Tibial nerve (tissue), 4 donors: ENCODE measurements at regions not wholly inside any gene's neighbourhood (a gene's known extent, or its start where the extent isn't known, plus 50 kb on each side); places are given as distances from the start of the nearest gene placed in this dataset.

Source experiments
- DNase-seq, 2 donors: peaks; one replicate each; pipeline ENCODE4 v3.0.0-alpha.2; 2019; ENCODE audit warnings: low spot score in 2 of 2
- H3K27ac ChIP-seq, 4 donors: fragments of 200-600 bp; sonication (generic) in 3 of 4; one replicate each; pipeline ENCODE4 v1.5.1; 2017 to 2019; ENCODE audit warnings: mild to moderate bottlenecking in 1 of 4
- H3K27me3 ChIP-seq, 2 donors: fragments of 200-600 bp; sonication (generic) in 1 of 2; one replicate each; pipeline versions ENCODE4 v1.5.1 to v1.6.0; 2017 to 2019
- H3K36me3 ChIP-seq, 3 donors: fragments of 200-600 bp; sonication (generic); one replicate each; pipeline ENCODE4 v1.5.1; 2018 to 2019
- H3K4me1 ChIP-seq, 4 donors: fragments of 200-600 bp; sonication (generic) in 3 of 4; one replicate each; pipeline ENCODE4 v1.5.1; 2017 to 2019
- H3K4me3 ChIP-seq, 4 donors: fragments of 200-600 bp; sonication (generic) in 3 of 4; one replicate each; pipeline ENCODE4 v1.5.1; 2017 to 2019; ENCODE audit warnings: mild to moderate bottlenecking in 1 of 4, moderate library complexity in 1 of 4
- H3K9me3 ChIP-seq, 4 donors: fragments of 200-600 bp; sonication (generic) in 3 of 4; one replicate each; pipeline ENCODE4 v1.5.1; 2017 to 2019
- CTCF ChIP-seq, 5 experiments: fragments of 200-600 bp in 3 of 5; fragments of 450-650 bp in 2 of 5; sonication (generic) in 3 of 5; IDR thresholded peaks; one replicate each; pipeline ENCODE4 v1.5.1; 2016 to 2019; ENCODE audit warnings: antibody characterized with exemption in 5 of 5, mild to moderate bottlenecking in 3 of 5, moderate library complexity in 2 of 5
- EP300 ChIP-seq, 2 donors: sonication (generic); formaldehyde crosslinking; IDR thresholded peaks; one replicate each; pipeline ENCODE4 v1.6.1; 2017; ENCODE audit warnings: antibody characterized with exemption in 2 of 2, mild to moderate bottlenecking in 1 of 2
- POLR2A ChIP-seq, 2 donors: fragments of 450-650 bp; IDR thresholded peaks; one replicate each; pipeline ENCODE4 v1.6.1; 2017; ENCODE audit warnings: antibody characterized with exemption in 2 of 2, mild to moderate bottlenecking in 2 of 2, moderate library complexity in 2 of 2
- WGBS, 2 donors: methylation state at CpG; one replicate each; pipeline ENCODE4 v1.1.5; 2018; 5-methylcytosine and 5-hydroxymethylcytosine counted together

DNA sequence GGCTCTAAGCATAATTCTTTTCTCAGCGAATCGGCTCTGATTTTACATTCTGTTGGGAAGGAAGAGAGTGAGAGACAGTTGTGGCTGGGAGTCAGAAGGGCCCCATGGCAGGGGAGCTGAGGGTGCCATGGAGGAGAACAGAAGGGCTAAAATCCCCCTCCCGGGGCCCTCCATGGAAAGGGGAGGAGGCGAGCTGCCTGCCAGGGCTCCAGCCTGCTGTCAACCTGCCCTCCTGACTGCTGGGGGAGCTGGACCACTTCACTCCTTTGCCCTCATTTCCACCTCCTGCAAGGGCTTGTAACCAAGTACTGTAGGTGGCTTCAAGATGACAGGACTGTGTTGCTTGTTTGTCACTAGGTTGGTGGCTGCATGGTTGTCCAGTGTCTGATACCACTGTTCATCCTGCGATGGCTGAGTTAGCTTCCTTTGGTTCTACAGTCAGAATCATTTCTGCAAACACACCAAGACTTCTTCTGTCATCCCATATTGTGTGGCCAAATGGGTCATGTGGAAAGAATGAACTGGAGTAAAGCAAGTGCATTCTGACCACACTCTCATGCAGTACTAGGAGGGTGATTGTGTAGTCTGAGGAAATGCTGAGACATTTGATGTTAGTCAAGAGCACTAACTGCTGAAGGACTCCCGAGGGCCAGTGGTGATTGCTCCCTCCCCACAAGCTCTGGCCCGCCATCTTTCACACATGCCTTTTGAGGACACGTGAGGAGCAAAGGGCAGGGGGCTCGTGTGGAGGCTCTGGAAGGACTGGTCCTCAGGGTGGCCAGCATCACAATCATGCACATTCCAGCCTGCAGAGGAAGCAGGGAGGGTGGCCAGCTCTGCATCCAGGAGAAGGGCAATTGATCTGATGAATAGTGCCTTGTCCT lies 307.2 kb downstream of the GADD45G start:
- Histone ChIP-seq H3K4me1 (peaks cover 0 to 9% (median 0%) of the 10 kb centered on the region in 4 donors), H3K9me3 (no peaks in the 10 kb centered on the region), H3K27ac (no peak overlapping the region), H3K4me3 (no peak overlapping the region), H3K36me3 (no peaks in the 10 kb centered on the region), H3K27me3 (no peaks in the 10 kb centered on the region)
- no peak for TF ChIP-seq POLR2A (IDR thresholded peaks at IDR 0.05)
- no peak for TF ChIP-seq CTCF (IDR thresholded peaks at IDR 0.05)
- TF ChIP-seq EP300 (IDR thresholded peaks at IDR 0.05) = no peak
- no peak for DNase-seq
- 62 to 78% methylated on average over 9 of the region's 9 CpGs for WGBS, 2 donors

DNA sequence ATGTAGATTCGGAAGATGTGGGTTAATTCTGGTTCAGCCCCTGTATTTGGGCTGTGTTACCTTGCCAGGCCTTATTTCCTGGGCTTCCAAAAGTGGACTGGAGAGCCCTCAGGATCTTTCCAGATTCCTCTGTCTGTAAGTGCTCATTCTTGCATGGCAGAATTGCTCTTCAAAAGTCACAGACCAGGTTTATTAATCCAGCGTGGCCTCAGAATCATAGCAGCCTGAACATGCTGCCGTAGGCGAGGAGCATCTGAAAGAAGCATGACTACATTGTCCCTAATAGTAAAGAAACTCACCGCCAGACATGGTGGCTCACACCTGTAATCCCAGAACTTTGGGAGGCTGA lies 307.8 kb downstream of the GADD45G start:
- Histone ChIP-seq H3K27ac (no peak overlapping the region), H3K9me3 (no peaks in the 10 kb centered on the region), H3K4me3 (no peak overlapping the region), H3K4me1 (peaks cover 0 to 9% (median 0%) of the 10 kb centered on the region in 4 donors), H3K36me3 (no peaks in the 10 kb centered on the region), H3K27me3 (no peaks in the 10 kb centered on the region)
- WGBS, 2 donors = 91 to 98% methylated on average over 5 of the region's 5 CpGs
- DNase-seq = no peak
- TF ChIP-seq CTCF (IDR thresholded peaks at IDR 0.05) (no peak), EP300 (IDR thresholded peaks at IDR 0.05) (no peak), POLR2A (IDR thresholded peaks at IDR 0.05) (no peak)

- Histone ChIP-seq H3K27ac (no peak overlapping the region), H3K36me3 (no peaks in the 10 kb centered on the region), H3K4me1 (peaks cover 0 to 9% (median 0%) of the 10 kb centered on the region in 4 donors), H3K4me3 (no peak overlapping the region), H3K27me3 (no peaks in the 10 kb centered on the region), H3K9me3 (no peaks in the 10 kb centered on the region)
- no peak for DNase-seq
- no peak for TF ChIP-seq EP300 (IDR thresholded peaks at IDR 0.05)
- TF ChIP-seq CTCF (IDR thresholded peaks at IDR 0.05) = no peak
- no peak for TF ChIP-seq POLR2A (IDR thresholded peaks at IDR 0.05)
- WGBS, 2 donors = 94 to 99% methylated on average over 3 of the region's 3 CpGs
Measured at GRCh38 chr9:89915187-89915586, 310.4 kb downstream of the GADD45G start.

- DNase-seq = no peak
- H3K4me3 ChIP-seq = no peak overlapping the region
- no peak overlapping the region for H3K27ac ChIP-seq
- no peaks in the 10 kb centered on the region for H3K9me3 ChIP-seq
- WGBS, 2 donors = 68 to 72% methylated on average over 6 of the region's 6 CpGs
- no peaks in the 10 kb centered on the region for H3K27me3 ChIP-seq
- H3K4me1 ChIP-seq = peaks cover 0 to 9% (median 0%) of the 10 kb centered on the region in 4 donors
- TF ChIP-seq EP300 (IDR thresholded peaks at IDR 0.05) (no peak), POLR2A (IDR thresholded peaks at IDR 0.05) (no peak), CTCF (IDR thresholded peaks at IDR 0.05) (no peak)
- H3K36me3 ChIP-seq = no peaks in the 10 kb centered on the region
Measured at GRCh38 chr9:89916001-89916597, 311.3 kb downstream of the GADD45G start.

DNA sequence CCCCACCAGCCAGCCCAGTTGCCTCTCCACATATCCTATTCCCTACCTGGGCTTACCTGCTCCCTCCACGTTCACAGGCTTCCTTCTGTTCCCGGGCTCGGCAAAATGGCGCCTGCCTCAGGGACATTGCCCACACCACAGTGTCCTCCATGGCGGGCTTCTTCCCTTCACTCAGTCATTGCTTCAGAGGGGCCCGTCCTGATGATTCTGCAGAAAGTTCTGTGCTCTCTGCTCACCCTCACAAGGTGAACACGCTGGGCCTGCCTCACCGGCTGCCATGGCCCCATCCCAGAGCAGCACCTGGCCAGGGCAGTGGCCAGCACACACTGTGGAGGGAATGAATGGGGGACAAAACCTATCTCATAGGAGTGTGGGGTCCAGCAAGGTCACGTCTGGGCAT lies 313.0 kb downstream of the GADD45G start:
- no peaks in the 10 kb centered on the region for H3K9me3 ChIP-seq
- peaks cover 0 to 9% (median 0%) of the 10 kb centered on the region in 4 donors for H3K4me1 ChIP-seq
- H3K36me3 ChIP-seq = no peaks in the 10 kb centered on the region
- WGBS, 2 donors = 96 to 98% methylated on average over 9 of the region's 9 CpGs
- H3K4me3 ChIP-seq = no peak overlapping the region
- no peak overlapping the region for H3K27ac ChIP-seq
- H3K27me3 ChIP-seq = no peaks in the 10 kb centered on the region
- DNase-seq = no peak
- TF ChIP-seq CTCF (IDR thresholded peaks at IDR 0.05) (no peak), POLR2A (IDR thresholded peaks at IDR 0.05) (no peak), EP300 (IDR thresholded peaks at IDR 0.05) (no peak)
